ENCODE measurements at regions not wholly inside any gene's neighbourhood (a gene's known extent, or its start where the extent isn't known, plus 50 kb on each side); places are given as distances from the start of the nearest gene placed in this dataset.

GRCh38 chr4:175457956-175458355, 354.1 kb downstream of the GPM6A start:
- no peak overlapping the region for H3K4me2 ChIP-seq (ENCODE audit: control insufficient read depth, extremely low read depth, insufficient read depth, low read depth, low read length)
- H3K27ac ChIP-seq (ENCODE audit: control insufficient read depth, insufficient read depth, low read length): no peak overlapping the region
- no peaks in the 10 kb centered on the region for H3K9me3 ChIP-seq (ENCODE audit: control insufficient read depth, low read depth, low read length)
- no peak for TF ChIP-seq CTCF (optimal IDR thresholded peaks at IDR 0.05 in 1 of 3, IDR thresholded peaks at IDR 0.05 in 1 of 3, conservative IDR thresholded peaks at IDR 0.05 in 1 of 3; ENCODE audit: extremely low read depth in 1 of 3, insufficient read depth in 2 of 3, low read length in 3 of 3)
- no peak for TF ChIP-seq EZH2 (IDR thresholded peaks at IDR 0.05; ENCODE audit: low read length)
- H2AFZ ChIP-seq (ENCODE audit: control insufficient read depth, low read length): no peak overlapping the region
- dilution Hi-C loops (cut with MboI; ENCODE audit: extremely low pct_ligation_motif_present, low sequenced_read_pairs): no loop called here
- no peak overlapping the region for H3K4me3 ChIP-seq (ENCODE audit: control insufficient read depth in 2 of 3, extremely low read depth in 1 of 3, insufficient read depth in 2 of 3, low read depth in 1 of 3, low read length in 3 of 3)
- H3K4me1 ChIP-seq (ENCODE audit: control insufficient read depth, extremely low read depth, insufficient read depth, low read length): no peaks in the 10 kb centered on the region
- H4K20me1 ChIP-seq (ENCODE audit: control insufficient read depth, extremely low read depth, insufficient read depth, low read length): no peaks in the 10 kb centered on the region
- no peaks in the 10 kb centered on the region for H3K36me3 ChIP-seq (ENCODE audit: control insufficient read depth in 2 of 2, extremely low read depth in 1 of 2, insufficient read depth in 2 of 2, low read length in 2 of 2)
- H3K9ac ChIP-seq (ENCODE audit: control insufficient read depth, extremely low read depth, insufficient read depth, low read length): no peak overlapping the region
- no peak for FAIRE-seq
- no peaks in the 10 kb centered on the region for H3K27me3 ChIP-seq (ENCODE audit: control insufficient read depth, extremely low read depth, insufficient read depth, low read length)
- H3K79me2 ChIP-seq (ENCODE audit: control insufficient read depth, insufficient read depth, low read length): no peaks in the 10 kb centered on the region
- no peak for DNase-seq (ENCODE audit: low read depth, low spot score)
- H3K9me1 ChIP-seq (ENCODE audit: control insufficient read depth, extremely low read depth, insufficient read depth, low read length): no peaks in the 10 kb centered on the region

- FAIRE-seq: no peak
- H3K27me3 ChIP-seq (ENCODE audit: control insufficient read depth, extremely low read depth, insufficient read depth, low read length): no peaks in the 10 kb centered on the region
- H3K27ac ChIP-seq (ENCODE audit: control insufficient read depth, insufficient read depth, low read length): no peak overlapping the region
- H3K36me3 ChIP-seq (ENCODE audit: control insufficient read depth in 2 of 2, extremely low read depth in 1 of 2, insufficient read depth in 2 of 2, low read length in 2 of 2): no peaks in the 10 kb centered on the region
- H3K9me1 ChIP-seq (ENCODE audit: control insufficient read depth, extremely low read depth, insufficient read depth, low read length): no peaks in the 10 kb centered on the region
- H3K79me2 ChIP-seq (ENCODE audit: control insufficient read depth, insufficient read depth, low read length): no peaks in the 10 kb centered on the region
- DNase-seq (ENCODE audit: low read depth, low spot score): no peak
- no peak overlapping the region for H3K4me2 ChIP-seq (ENCODE audit: control insufficient read depth, extremely low read depth, insufficient read depth, low read depth, low read length)
- H3K9ac ChIP-seq (ENCODE audit: control insufficient read depth, extremely low read depth, insufficient read depth, low read length): no peak overlapping the region
- H3K9me3 ChIP-seq (ENCODE audit: control insufficient read depth, low read depth, low read length): no peaks in the 10 kb centered on the region
- no peak overlapping the region for H3K4me3 ChIP-seq (ENCODE audit: control insufficient read depth in 2 of 3, extremely low read depth in 1 of 3, insufficient read depth in 2 of 3, low read depth in 1 of 3, low read length in 3 of 3)
- TF ChIP-seq CTCF (optimal IDR thresholded peaks at IDR 0.05 in 1 of 3, IDR thresholded peaks at IDR 0.05 in 1 of 3, conservative IDR thresholded peaks at IDR 0.05 in 1 of 3; ENCODE audit: extremely low read depth in 1 of 3, insufficient read depth in 2 of 3, low read length in 3 of 3): no peak
- no peak for TF ChIP-seq EZH2 (IDR thresholded peaks at IDR 0.05; ENCODE audit: low read length)
- dilution Hi-C loops (cut with MboI; ENCODE audit: extremely low pct_ligation_motif_present, low sequenced_read_pairs): no loop called here
- no peaks in the 10 kb centered on the region for H3K4me1 ChIP-seq (ENCODE audit: control insufficient read depth, extremely low read depth, insufficient read depth, low read length)
- H4K20me1 ChIP-seq (ENCODE audit: control insufficient read depth, extremely low read depth, insufficient read depth, low read length): no peaks in the 10 kb centered on the region
- no peak overlapping the region for H2AFZ ChIP-seq (ENCODE audit: control insufficient read depth, low read length)
Measured at GRCh38 chr4:175459571-175459970, 352.5 kb downstream of the GPM6A start.

Data from keratinocyte (primary cell).